ENCODE measurements at regions not wholly inside any gene's neighbourhood (a gene's known extent, or its start where the extent isn't known, plus 50 kb on each side); places are given as distances from the start of the nearest gene placed in this dataset.

GRCh38 chr2:56739413-56739812 is 555.6 kb downstream of the CCDC85A start:
- H3K9me3 Mint-ChIP-seq = peaks cover 17% of the 10 kb centered on the region
- ChIA-PET POLR2A (no interaction called here), CTCF (no interaction called here)
- intact Hi-C loops (cut with micrococcal nuclease) = no loop called here
- no peak overlapping the region for H3K27ac Mint-ChIP-seq
- no peaks in the 10 kb centered on the region for H3K4me1 Mint-ChIP-seq (ENCODE audit: low read depth)
- no peak for DNase-seq
- H3K4me3 Mint-ChIP-seq = no peak overlapping the region
- no peaks in the 10 kb centered on the region for H3K36me3 Mint-ChIP-seq
- no peaks in the 10 kb centered on the region for H3K27me3 Mint-ChIP-seq

DNA sequence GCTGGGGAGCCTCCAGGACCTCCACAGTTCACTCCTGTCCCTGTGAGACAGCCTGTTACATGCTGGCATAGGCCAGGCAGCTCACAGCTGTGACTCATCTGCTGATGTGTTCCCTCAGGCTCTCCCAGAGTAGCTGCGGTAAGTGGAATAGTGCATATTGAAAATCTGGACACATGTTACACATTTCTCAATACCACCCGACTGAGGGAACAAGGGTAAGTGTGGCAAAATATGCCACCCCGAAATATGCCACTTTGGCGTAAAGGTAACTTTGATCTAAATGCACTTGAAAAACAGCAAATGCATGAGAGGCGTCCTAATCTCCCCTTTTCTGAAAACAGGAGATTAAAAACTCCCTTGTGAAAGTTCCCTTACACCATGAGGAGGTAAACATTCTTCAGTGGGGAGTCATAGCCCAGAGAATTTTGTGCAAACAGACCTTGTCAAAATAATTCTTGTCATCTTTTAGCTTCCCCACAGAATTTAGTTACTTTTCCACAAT is 557.9 kb downstream of the CCDC85A start:
- Mint-ChIP-seq H3K27me3 (no peaks in the 10 kb centered on the region), H3K4me3 (no peak overlapping the region), H3K4me1 (ENCODE audit: low read depth) (no peaks in the 10 kb centered on the region), H3K27ac (no peak overlapping the region), H3K9me3 (peaks cover 12% of the 10 kb centered on the region), H3K36me3 (no peaks in the 10 kb centered on the region)
- intact Hi-C loops (cut with micrococcal nuclease) = no loop called here
- POLR2A ChIA-PET = no interaction called here
- CTCF ChIA-PET = no interaction called here
- DNase-seq = no peak

DNA sequence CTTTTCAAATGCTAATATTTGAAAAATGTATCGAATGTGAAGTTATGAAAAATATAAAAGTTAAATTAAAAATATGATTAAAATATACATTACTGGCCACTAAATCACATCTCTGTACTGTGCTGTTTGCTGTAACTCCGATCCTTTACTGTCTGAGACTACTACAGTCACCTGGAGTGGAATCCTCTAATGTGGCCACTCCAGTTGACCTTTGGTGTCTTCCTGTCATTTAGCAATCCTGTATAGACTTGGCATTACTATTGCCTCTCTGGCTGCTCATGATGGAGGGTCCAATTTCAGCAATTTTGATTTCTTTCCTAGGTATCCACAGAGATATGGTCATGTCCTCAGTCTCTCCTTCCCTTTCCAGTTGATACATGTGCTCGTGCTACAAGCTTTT is 560.0 kb downstream of the CCDC85A start:
- Mint-ChIP-seq H3K4me3 (no peak overlapping the region), H3K9me3 (peaks cover 3% of the 10 kb centered on the region), H3K27ac (no peak overlapping the region), H3K4me1 (ENCODE audit: low read depth) (no peaks in the 10 kb centered on the region), H3K27me3 (no peaks in the 10 kb centered on the region), H3K36me3 (no peaks in the 10 kb centered on the region)
- POLR2A ChIA-PET = no interaction called here
- CTCF ChIA-PET = no interaction called here
- DNase-seq = no peak
- intact Hi-C loops (cut with micrococcal nuclease) = no loop called here

- no peak overlapping the region for H3K4me3 Mint-ChIP-seq
- intact Hi-C loops (cut with micrococcal nuclease) = loop anchor here (2.0 kb wide), 1 partner anchor 566 kb away; the partner anchor contains the start of gene CCDC85A
- DNase-seq = no peak
These were observed 565.5 kb downstream of the CCDC85A start for GRCh38 chr2:56749152-56749752.

DNA sequence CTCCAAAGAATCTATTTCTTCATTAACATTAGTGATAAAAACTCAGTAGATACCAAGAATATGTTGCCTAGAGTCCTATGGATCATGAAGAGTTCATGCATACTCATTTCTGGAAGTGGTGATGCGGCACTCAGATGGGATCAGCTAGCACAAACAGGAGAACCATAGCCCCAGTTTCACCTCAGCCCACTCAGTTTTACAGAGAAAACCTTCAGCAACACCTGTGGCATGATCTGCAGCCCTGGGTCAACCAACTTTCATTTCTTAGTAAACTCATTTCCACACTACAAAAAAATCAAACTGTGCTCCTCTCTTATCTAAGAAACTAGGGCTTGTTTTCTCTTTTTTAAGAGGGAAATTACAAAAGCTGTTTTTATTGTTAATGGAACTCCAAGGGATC is 569.4 kb downstream of the CCDC85A start:
- Mint-ChIP-seq H3K9me3 (peaks cover 4% of the 10 kb centered on the region), H3K4me3 (no peak overlapping the region), H3K27ac (no peak overlapping the region), H3K36me3 (no peaks in the 10 kb centered on the region), H3K4me1 (ENCODE audit: low read depth) (no peaks in the 10 kb centered on the region), H3K27me3 (no peaks in the 10 kb centered on the region)
- intact Hi-C loops (cut with micrococcal nuclease) = no loop called here
- ChIA-PET POLR2A (no interaction called here), CTCF (no interaction called here)
- DNase-seq = no peak

More at GRCh38 chr2:56749152-56749752, 565.5 kb downstream of the CCDC85A start:
- H3K27me3 Mint-ChIP-seq = no peaks in the 10 kb centered on the region
- ChIA-PET CTCF (no interaction called here), POLR2A (no interaction called here)
- no peaks in the 10 kb centered on the region for H3K36me3 Mint-ChIP-seq
- peaks cover 4% of the 10 kb centered on the region for H3K9me3 Mint-ChIP-seq
- H3K27ac Mint-ChIP-seq = no peak overlapping the region
- no peaks in the 10 kb centered on the region for H3K4me1 Mint-ChIP-seq (ENCODE audit: low read depth)

DNA sequence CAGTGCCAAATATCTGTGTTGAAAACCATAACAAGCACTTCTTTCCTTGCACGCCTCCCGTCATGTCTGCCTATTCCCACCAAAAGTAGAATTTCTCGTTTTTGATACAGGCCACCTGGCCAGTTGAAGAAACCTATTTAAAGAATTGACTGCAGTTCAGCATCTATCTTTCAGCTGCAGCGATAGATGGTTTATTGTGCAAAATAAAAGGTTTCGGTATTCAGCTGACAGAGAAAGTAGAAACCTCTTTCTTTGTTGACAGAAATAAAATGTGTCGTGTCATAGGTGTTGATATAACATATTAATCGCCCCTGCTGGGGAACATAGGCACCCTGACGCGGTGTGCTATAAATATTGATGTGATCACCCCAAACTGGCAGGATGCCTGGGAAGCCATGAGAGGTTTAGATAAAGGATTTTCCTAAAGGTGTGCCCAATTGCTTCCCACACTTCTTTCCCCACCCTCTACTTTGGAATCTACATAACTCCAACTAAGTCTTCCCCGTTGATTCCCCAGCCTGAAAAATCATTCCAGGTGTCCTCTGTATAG is 570.4 kb downstream of the CCDC85A start:
- Mint-ChIP-seq H3K9me3 (peaks cover 4% of the 10 kb centered on the region), H3K4me1 (ENCODE audit: low read depth) (no peaks in the 10 kb centered on the region), H3K4me3 (no peak overlapping the region), H3K27ac (no peak overlapping the region), H3K27me3 (no peaks in the 10 kb centered on the region), H3K36me3 (no peaks in the 10 kb centered on the region)
- intact Hi-C loops (cut with micrococcal nuclease) = no loop called here
- no peak for DNase-seq
- ChIA-PET POLR2A (no interaction called here), CTCF (no interaction called here)

DNA sequence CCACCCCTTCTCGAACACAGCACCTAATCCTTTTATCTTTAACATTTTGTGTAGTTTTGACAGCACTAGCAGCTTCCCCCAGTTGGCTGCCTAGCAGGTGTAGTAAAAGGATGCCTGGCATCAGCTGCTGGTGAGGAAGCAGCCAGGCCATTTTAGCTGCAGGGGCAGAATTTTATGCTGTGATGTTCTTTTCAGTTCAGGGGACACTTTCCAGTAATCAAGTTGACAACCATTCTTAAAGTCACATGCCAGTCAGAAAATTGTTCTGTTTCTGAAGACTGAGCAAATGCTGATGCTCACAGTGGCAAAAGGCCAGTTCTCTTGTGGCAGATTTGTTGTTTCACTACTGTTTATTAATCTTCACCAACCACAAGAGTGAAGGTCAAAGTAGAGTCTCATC is 570.8 kb downstream of the CCDC85A start:
- DNase-seq = no peak
- Mint-ChIP-seq H3K27ac (no peak overlapping the region), H3K36me3 (no peaks in the 10 kb centered on the region), H3K9me3 (peaks cover 4% of the 10 kb centered on the region), H3K27me3 (no peaks in the 10 kb centered on the region), H3K4me3 (no peak overlapping the region), H3K4me1 (ENCODE audit: low read depth) (no peaks in the 10 kb centered on the region)
- intact Hi-C loops (cut with micrococcal nuclease) = no loop called here
- POLR2A ChIA-PET = no interaction called here
- CTCF ChIA-PET = no interaction called here

GRCh38 chr2:56757884-56758545 is 574.2 kb downstream of the CCDC85A start:
- Mint-ChIP-seq H3K4me3 (no peak overlapping the region), H3K36me3 (no peaks in the 10 kb centered on the region), H3K9me3 (peaks cover 20% of the 10 kb centered on the region), H3K4me1 (ENCODE audit: low read depth) (no peaks in the 10 kb centered on the region), H3K27ac (no peak overlapping the region), H3K27me3 (no peaks in the 10 kb centered on the region)
- intact Hi-C loops (cut with micrococcal nuclease) = no loop called here
- CTCF ChIA-PET = no interaction called here
- POLR2A ChIA-PET = no interaction called here
- no peak for DNase-seq

DNA sequence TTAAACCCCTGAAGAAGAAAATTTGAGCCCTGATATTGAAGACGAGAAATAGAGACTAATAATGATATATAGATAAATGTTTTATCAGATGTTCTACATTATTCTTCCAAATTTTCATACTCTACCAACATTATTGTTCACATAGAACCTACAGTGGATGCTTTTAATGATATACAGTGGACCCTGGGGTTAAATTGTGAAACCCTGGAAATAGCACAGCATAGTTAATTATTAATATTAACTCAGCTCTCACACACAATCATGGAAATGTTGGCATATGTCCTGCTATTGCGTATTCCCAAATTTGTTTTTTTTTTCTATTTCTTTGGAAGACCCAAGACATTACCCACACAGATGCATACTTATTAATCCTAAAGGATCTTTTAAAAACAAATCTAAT is 579.9 kb downstream of the CCDC85A start:
- Mint-ChIP-seq H3K9me3 (peaks cover 30% of the 10 kb centered on the region), H3K4me1 (ENCODE audit: low read depth) (no peaks in the 10 kb centered on the region), H3K27me3 (no peaks in the 10 kb centered on the region), H3K4me3 (no peak overlapping the region), H3K27ac (no peak overlapping the region), H3K36me3 (no peaks in the 10 kb centered on the region)
- ChIA-PET POLR2A (no interaction called here), CTCF (no interaction called here)
- DNase-seq = no peak
- intact Hi-C loops (cut with micrococcal nuclease) = no loop called here

DNA sequence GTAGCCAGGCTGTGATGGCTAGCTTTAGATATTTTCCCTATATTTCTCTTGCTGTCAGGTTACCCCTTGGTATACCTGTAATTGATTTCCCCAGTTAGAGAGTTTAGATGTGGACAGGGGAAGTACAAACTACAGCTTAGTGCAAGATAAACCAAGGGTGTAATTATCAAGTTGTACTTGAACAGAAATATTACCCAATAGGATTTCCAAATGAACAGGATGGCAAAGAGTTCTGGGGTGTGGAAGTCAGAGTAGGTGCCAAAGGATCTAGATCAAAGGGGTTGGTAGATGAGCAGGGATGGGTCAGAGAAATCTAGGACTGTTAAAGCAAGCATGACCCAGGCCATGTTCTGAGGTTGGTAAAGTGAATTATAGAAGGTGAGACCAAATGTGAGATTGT is 585.2 kb downstream of the CCDC85A start:
- no peak for DNase-seq
- Mint-ChIP-seq H3K4me1 (ENCODE audit: low read depth) (no peaks in the 10 kb centered on the region), H3K27me3 (no peaks in the 10 kb centered on the region), H3K36me3 (no peaks in the 10 kb centered on the region), H3K4me3 (no peak overlapping the region), H3K27ac (no peak overlapping the region), H3K9me3 (peaks cover 16% of the 10 kb centered on the region)
- CTCF ChIA-PET = no interaction called here
- POLR2A ChIA-PET = no interaction called here
- intact Hi-C loops (cut with micrococcal nuclease) = no loop called here

GRCh38 chr2:56770490-56770889 is 586.7 kb downstream of the CCDC85A start:
- POLR2A ChIA-PET = no interaction called here
- no peak for DNase-seq
- Mint-ChIP-seq H3K9me3 (peaks cover 16% of the 10 kb centered on the region), H3K4me1 (ENCODE audit: low read depth) (no peaks in the 10 kb centered on the region), H3K36me3 (no peaks in the 10 kb centered on the region), H3K27ac (no peak overlapping the region), H3K4me3 (no peak overlapping the region), H3K27me3 (no peaks in the 10 kb centered on the region)
- CTCF ChIA-PET = no interaction called here
- intact Hi-C loops (cut with micrococcal nuclease) = no loop called here

- Mint-ChIP-seq H3K4me1 (ENCODE audit: low read depth) (no peaks in the 10 kb centered on the region), H3K27ac (no peak overlapping the region), H3K9me3 (peaks cover 14% of the 10 kb centered on the region), H3K27me3 (no peaks in the 10 kb centered on the region), H3K4me3 (no peak overlapping the region), H3K36me3 (no peaks in the 10 kb centered on the region)
- POLR2A ChIA-PET = no interaction called here
- CTCF ChIA-PET = no interaction called here
- DNase-seq = no peak
- intact Hi-C loops (cut with micrococcal nuclease) = no loop called here
These were observed 600.3 kb downstream of the CCDC85A start for GRCh38 chr2:56784046-56784445.

- no peak for DNase-seq
- Mint-ChIP-seq H3K9me3 (peaks cover 18% of the 10 kb centered on the region), H3K4me3 (no peak overlapping the region), H3K36me3 (no peaks in the 10 kb centered on the region), H3K4me1 (ENCODE audit: low read depth) (no peaks in the 10 kb centered on the region), H3K27me3 (no peaks in the 10 kb centered on the region), H3K27ac (no peak overlapping the region)
- intact Hi-C loops (cut with micrococcal nuclease) = no loop called here
- POLR2A ChIA-PET = no interaction called here
- CTCF ChIA-PET = no interaction called here
These were observed 617.4 kb downstream of the CCDC85A start for GRCh38 chr2:56801214-56801613.
